Neural progenitor cell (in vitro differentiated cells): ENCODE measurements at regions not wholly inside any gene's neighbourhood (a gene's known extent, or its start where the extent isn't known, plus 50 kb on each side); places are given as distances from the start of the nearest gene placed in this dataset.

Source experiments
- DNase-seq: peaks from one replicate; pipeline ENCODE4 v3.0.0-alpha.2; 2016; ENCODE audit warnings: low spot score
- H2AFZ ChIP-seq: fragments of 200-600 bp; sonication (generic); replicated peaks from 2 replicates; pipeline ENCODE4 v1.6.1; 2016; ENCODE audit warnings: antibody characterized with exemption
- H3F3A ChIP-seq: fragments of 200-600 bp; sonication (generic); 2 replicates; pipeline ENCODE4 v1.6.1; 2016; ENCODE audit warnings: antibody characterized with exemption, low read depth
- H3K27ac ChIP-seq: fragments of 200-600 bp; sonication (generic); 2 replicates; pipeline ENCODE4 v1.5.1; 2016; ENCODE audit warnings: mild to moderate bottlenecking
- H3K27me3 ChIP-seq: fragments of 200-600 bp; sonication (generic); 2 replicates; pipeline ENCODE4 v1.6.1; 2016; ENCODE audit warnings: mild to moderate bottlenecking, moderate library complexity
- H3K36me3 ChIP-seq: fragments of 200-600 bp; sonication (generic); 2 replicates; pipeline ENCODE4 v1.5.1; 2016
- H3K4me1 ChIP-seq: fragments of 200-600 bp; sonication (generic); 2 replicates; pipeline ENCODE4 v1.6.1; 2016; ENCODE audit warnings: mixed run types
- H3K4me2 ChIP-seq: fragments of 200-600 bp; sonication (generic); 2 replicates; pipeline ENCODE4 v1.6.1; 2016
- H3K4me3 ChIP-seq: fragments of 200-600 bp; sonication (generic); 2 replicates; pipeline ENCODE4 v1.5.1; 2016
- H3K79me2 ChIP-seq: fragments of 200-600 bp; sonication (generic); 2 replicates; pipeline ENCODE4 v1.6.1; 2016; ENCODE audit warnings: low read depth
- H3K9ac ChIP-seq: fragments of 200-600 bp; sonication (generic); 2 replicates; pipeline ENCODE4 v1.6.1; 2016
- H3K9me3 ChIP-seq: fragments of 200-600 bp; sonication (generic); 2 replicates; pipeline ENCODE4 v1.5.1; 2016; ENCODE audit warnings: low read depth
- H4K20me1 ChIP-seq: fragments of 200-600 bp; sonication (generic); 2 replicates; pipeline ENCODE4 v1.6.1; 2016; ENCODE audit warnings: low read depth
- H3K27ac Mint-ChIP-seq: 3 replicates; pipeline ENCODE4 v1.8.0; 2021; ENCODE audit warnings: mixed read lengths
- H3K27me3 Mint-ChIP-seq: 2 replicates; pipeline ENCODE4 v1.8.0; 2022; ENCODE audit warnings: low read depth, mild to moderate bottlenecking, inconsistent platforms, moderate library complexity, mixed read lengths; ENCODE audit not compliant: insufficient read depth
- H3K36me3 Mint-ChIP-seq: 3 replicates; pipeline ENCODE4 v1.8.0; 2021; ENCODE audit warnings: mixed read lengths
- H3K4me1 Mint-ChIP-seq: 3 replicates; pipeline ENCODE4 v1.8.0; 2021; ENCODE audit warnings: mixed read lengths
- H3K4me3 Mint-ChIP-seq: 3 replicates; pipeline ENCODE4 v1.8.0; 2021; ENCODE audit warnings: mild to moderate bottlenecking, moderate library complexity, mixed read lengths
- H3K9me3 Mint-ChIP-seq: 3 replicates; pipeline ENCODE4 v1.8.0; 2020; ENCODE audit warnings: mixed read lengths
- CTCF ChIP-seq: fragments of 200-600 bp; sonication (generic); IDR thresholded peaks from 2 replicates; pipeline ENCODE4 v1.5.1; 2017; ENCODE audit warnings: antibody characterized with exemption, mild to moderate bottlenecking
- EZH2 ChIP-seq: fragments of 200-600 bp; sonication (generic); IDR thresholded peaks from 2 replicates; pipeline ENCODE4 v1.6.1; 2017; ENCODE audit warnings: antibody characterized with exemption, mild to moderate bottlenecking, moderate library complexity
- EZH2phosphoT487 ChIP-seq: fragments of 200-600 bp; sonication (generic); IDR thresholded peaks from 2 replicates; pipeline ENCODE4 v1.6.1; 2017; ENCODE audit warnings: antibody characterized with exemption

DNA sequence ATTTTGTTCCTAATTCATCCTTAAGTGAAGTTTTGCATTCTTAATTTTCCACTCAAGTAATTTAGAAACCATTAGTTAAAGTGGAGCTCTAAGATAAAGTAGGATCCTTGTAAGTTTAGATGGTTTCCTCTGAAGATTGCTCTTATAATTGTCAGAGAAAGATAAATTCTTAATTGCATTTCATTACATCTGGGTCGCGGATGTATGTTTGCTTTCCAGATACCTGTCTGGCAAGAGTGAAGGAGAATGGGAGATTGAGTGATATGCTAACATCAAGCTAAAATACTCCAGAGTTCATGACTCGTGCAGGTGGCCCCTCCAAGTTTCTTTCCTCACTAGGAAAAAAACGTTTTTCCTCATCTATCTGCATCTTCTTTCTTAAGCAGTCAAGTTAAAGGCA is 361.8 kb downstream of the DOK5 start:
- no peaks in the 10 kb centered on the region for H3K36me3 Mint-ChIP-seq
- no peaks in the 10 kb centered on the region for H3K36me3 ChIP-seq
- no peak overlapping the region for H3K27ac ChIP-seq
- no peaks in the 10 kb centered on the region for H3K9me3 Mint-ChIP-seq
- no peak overlapping the region for H3K27ac Mint-ChIP-seq
- peaks cover 7% of the 10 kb centered on the region for H3K4me1 Mint-ChIP-seq
- DNase-seq: no peak
- no peak overlapping the region for H3K9ac ChIP-seq
- no peaks in the 10 kb centered on the region for H3K79me2 ChIP-seq
- no peaks in the 10 kb centered on the region for H3K4me1 ChIP-seq
- H3K4me2 ChIP-seq: no peak overlapping the region
- peaks cover 2% of the 10 kb centered on the region for H3K27me3 Mint-ChIP-seq
- H4K20me1 ChIP-seq: no peaks in the 10 kb centered on the region
- H3F3A ChIP-seq: no peaks in the 10 kb centered on the region
- H3K4me3 Mint-ChIP-seq: no peak overlapping the region
- no peak for TF ChIP-seq CTCF
- TF ChIP-seq EZH2: no peak
- no peak for TF ChIP-seq EZH2phosphoT487
- H3K9me3 ChIP-seq: no peaks in the 10 kb centered on the region
- no peak overlapping the region for H2AFZ ChIP-seq
- no peak overlapping the region for H3K4me3 ChIP-seq
- H3K27me3 ChIP-seq: no peaks in the 10 kb centered on the region

- H4K20me1 ChIP-seq: no peaks in the 10 kb centered on the region
- no peak overlapping the region for H3K27ac ChIP-seq
- no peak for DNase-seq
- no peaks in the 10 kb centered on the region for H3K36me3 ChIP-seq
- H3F3A ChIP-seq: no peaks in the 10 kb centered on the region
- H2AFZ ChIP-seq: no peak overlapping the region
- H3K9ac ChIP-seq: no peak overlapping the region
- no peaks in the 10 kb centered on the region for H3K36me3 Mint-ChIP-seq
- no peak overlapping the region for H3K4me3 Mint-ChIP-seq
- H3K4me3 ChIP-seq: no peak overlapping the region
- H3K79me2 ChIP-seq: no peaks in the 10 kb centered on the region
- H3K4me2 ChIP-seq: no peak overlapping the region
- H3K4me1 Mint-ChIP-seq: peaks cover 3% of the 10 kb centered on the region
- H3K27me3 ChIP-seq: no peaks in the 10 kb centered on the region
- H3K9me3 ChIP-seq: no peaks in the 10 kb centered on the region
- TF ChIP-seq CTCF (no peak), EZH2 (no peak), EZH2phosphoT487 (no peak)
- no peaks in the 10 kb centered on the region for H3K9me3 Mint-ChIP-seq
- no peak overlapping the region for H3K27ac Mint-ChIP-seq
- H3K4me1 ChIP-seq: no peaks in the 10 kb centered on the region
- no peaks in the 10 kb centered on the region for H3K27me3 Mint-ChIP-seq
These were observed 347.0 kb downstream of the DOK5 start for GRCh38 chr20:54822386-54822785.

GRCh38 chr20:54820392-54820791 is 345.0 kb downstream of the DOK5 start:
- no peaks in the 10 kb centered on the region for H3K79me2 ChIP-seq
- no peaks in the 10 kb centered on the region for H3F3A ChIP-seq
- no peaks in the 10 kb centered on the region for H4K20me1 ChIP-seq
- H3K4me2 ChIP-seq: no peak overlapping the region
- no peaks in the 10 kb centered on the region for H3K36me3 ChIP-seq
- no peak for DNase-seq
- no peaks in the 10 kb centered on the region for H3K36me3 Mint-ChIP-seq
- no peak overlapping the region for H3K4me3 Mint-ChIP-seq
- H3K9me3 Mint-ChIP-seq: no peaks in the 10 kb centered on the region
- H3K4me1 ChIP-seq: no peaks in the 10 kb centered on the region
- no peak overlapping the region for H3K27ac Mint-ChIP-seq
- no peak overlapping the region for H3K9ac ChIP-seq
- H3K4me1 Mint-ChIP-seq: peaks cover 3% of the 10 kb centered on the region
- no peak overlapping the region for H3K4me3 ChIP-seq
- no peaks in the 10 kb centered on the region for H3K27me3 Mint-ChIP-seq
- TF ChIP-seq EZH2phosphoT487 (no peak), CTCF (no peak), EZH2 (no peak)
- no peak overlapping the region for H3K27ac ChIP-seq
- H3K9me3 ChIP-seq: no peaks in the 10 kb centered on the region
- H3K27me3 ChIP-seq: no peaks in the 10 kb centered on the region
- H2AFZ ChIP-seq: no peak overlapping the region

DNA sequence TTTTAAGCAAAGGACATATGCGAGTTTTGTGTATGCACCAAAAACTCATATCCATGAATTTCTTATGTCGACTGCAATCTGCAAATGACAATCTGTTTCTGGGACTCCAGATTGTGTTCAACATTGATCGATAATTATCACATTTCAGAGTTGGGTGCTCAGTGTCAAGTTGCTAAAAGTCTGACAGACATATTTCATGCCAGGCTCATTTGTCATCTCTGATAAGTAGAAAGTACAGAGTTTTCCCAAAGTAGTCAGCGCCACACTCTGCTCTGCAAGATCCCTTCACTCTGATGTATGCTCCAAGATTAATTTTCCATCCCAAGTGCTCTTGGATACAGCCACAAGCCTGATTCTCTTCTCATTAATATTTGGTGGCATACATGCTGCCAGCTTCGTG is 331.1 kb downstream of the DOK5 start:
- Histone ChIP-seq H3K4me2 (no peak overlapping the region), H3K9me3 (no peaks in the 10 kb centered on the region), H3K4me3 (no peak overlapping the region), H2AFZ (no peak overlapping the region), H3K27ac (no peak overlapping the region), H3K4me1 (no peaks in the 10 kb centered on the region), H3K36me3 (no peaks in the 10 kb centered on the region), H4K20me1 (no peaks in the 10 kb centered on the region), H3K79me2 (no peaks in the 10 kb centered on the region), H3K9ac (no peak overlapping the region), H3F3A (no peaks in the 10 kb centered on the region), H3K27me3 (no peaks in the 10 kb centered on the region)
- peaks cover 4% of the 10 kb centered on the region for H3K27me3 Mint-ChIP-seq
- TF ChIP-seq EZH2 (no peak), CTCF (no peak), EZH2phosphoT487 (no peak)
- no peaks in the 10 kb centered on the region for H3K36me3 Mint-ChIP-seq
- DNase-seq: no peak
- no peaks in the 10 kb centered on the region for H3K4me1 Mint-ChIP-seq
- H3K9me3 Mint-ChIP-seq: no peaks in the 10 kb centered on the region
- H3K27ac Mint-ChIP-seq: no peak overlapping the region
- no peak overlapping the region for H3K4me3 Mint-ChIP-seq
